WTC11 (cell line): ENCODE measurements at regions not wholly inside any gene's neighbourhood (a gene's known extent, or its start where the extent isn't known, plus 50 kb on each side); places are given as distances from the start of the nearest gene placed in this dataset.

Source experiments
- ESRRA ChIP-seq: sonication (generic); formaldehyde crosslinking; IDR thresholded peaks from 2 replicates; pipeline ENCODE4 v1.8.1; 2022; ENCODE audit warnings: mild to moderate bottlenecking, missing genetic modification reagents, borderline replicate concordance
- JUN ChIP-seq: sonication (generic); formaldehyde crosslinking; IDR thresholded peaks from 2 replicates; pipeline ENCODE4 v1.8.0; 2023; ENCODE audit warnings: mild to moderate bottlenecking, missing genetic modification reagents
- NFE2L1 ChIP-seq: sonication (generic); formaldehyde crosslinking; IDR thresholded peaks from 2 replicates; pipeline ENCODE4 v1.8.1; 2023; ENCODE audit warnings: missing genetic modification reagents
- SMAD4 ChIP-seq: sonication (generic); formaldehyde crosslinking; IDR thresholded peaks from 2 replicates; pipeline ENCODE4 v1.8.0; 2022; ENCODE audit warnings: mild to moderate bottlenecking, missing genetic modification reagents
- SP1 ChIP-seq: sonication (generic); formaldehyde crosslinking; conservative IDR thresholded peaks from 2 replicates; pipeline ENCODE4 v1.8.1; 2022; ENCODE audit warnings: missing genetic modification reagents
- TEAD4 ChIP-seq: sonication (generic); formaldehyde crosslinking; IDR thresholded peaks from 2 replicates; pipeline ENCODE4 v1.8.0; 2022; ENCODE audit warnings: mild to moderate bottlenecking, missing genetic modification reagents
- ZBTB21 ChIP-seq: sonication (generic); formaldehyde crosslinking; IDR thresholded peaks from 2 replicates; pipeline ENCODE4 v1.8.1; 2023; ENCODE audit warnings: mild to moderate bottlenecking, missing genetic modification reagents, borderline replicate concordance
- TF ChIP-seq, protein P1 (sequence below): fragments of 200-600 bp; IDR thresholded peaks from 2 replicates; pipeline ENCODE4 v1.8.0; 2022; ENCODE audit warnings: antibody characterized with exemption
- TF ChIP-seq, protein P2 (sequence below): sonication (generic); formaldehyde crosslinking; IDR thresholded peaks from 2 replicates; pipeline ENCODE4 v1.8.0; 2022; ENCODE audit warnings: mild to moderate bottlenecking, missing genetic modification reagents
- TF ChIP-seq, protein P3 (sequence below): sonication (generic); formaldehyde crosslinking; IDR thresholded peaks from 2 replicates; pipeline ENCODE4 v1.8.0; 2022; ENCODE audit warnings: mild to moderate bottlenecking, missing genetic modification reagents
- TF ChIP-seq, protein P4 (sequence below): sonication (generic); formaldehyde crosslinking; conservative IDR thresholded peaks from 2 replicates; pipeline ENCODE4 v1.8.1; 2023; ENCODE audit warnings: mild to moderate bottlenecking, low read depth, missing genetic modification reagents, moderate library complexity
- TF ChIP-seq, protein P5 (sequence below): sonication (generic); formaldehyde crosslinking; IDR thresholded peaks from 2 replicates; pipeline ENCODE4 v1.8.0; 2023; ENCODE audit warnings: mild to moderate bottlenecking, missing genetic modification reagents
- TF ChIP-seq, protein P6 (sequence below): sonication (generic); formaldehyde crosslinking; IDR thresholded peaks from 2 replicates; pipeline ENCODE4 v1.8.1; 2023; ENCODE audit warnings: mild to moderate bottlenecking, missing genetic modification reagents, moderate library complexity

DNA sequence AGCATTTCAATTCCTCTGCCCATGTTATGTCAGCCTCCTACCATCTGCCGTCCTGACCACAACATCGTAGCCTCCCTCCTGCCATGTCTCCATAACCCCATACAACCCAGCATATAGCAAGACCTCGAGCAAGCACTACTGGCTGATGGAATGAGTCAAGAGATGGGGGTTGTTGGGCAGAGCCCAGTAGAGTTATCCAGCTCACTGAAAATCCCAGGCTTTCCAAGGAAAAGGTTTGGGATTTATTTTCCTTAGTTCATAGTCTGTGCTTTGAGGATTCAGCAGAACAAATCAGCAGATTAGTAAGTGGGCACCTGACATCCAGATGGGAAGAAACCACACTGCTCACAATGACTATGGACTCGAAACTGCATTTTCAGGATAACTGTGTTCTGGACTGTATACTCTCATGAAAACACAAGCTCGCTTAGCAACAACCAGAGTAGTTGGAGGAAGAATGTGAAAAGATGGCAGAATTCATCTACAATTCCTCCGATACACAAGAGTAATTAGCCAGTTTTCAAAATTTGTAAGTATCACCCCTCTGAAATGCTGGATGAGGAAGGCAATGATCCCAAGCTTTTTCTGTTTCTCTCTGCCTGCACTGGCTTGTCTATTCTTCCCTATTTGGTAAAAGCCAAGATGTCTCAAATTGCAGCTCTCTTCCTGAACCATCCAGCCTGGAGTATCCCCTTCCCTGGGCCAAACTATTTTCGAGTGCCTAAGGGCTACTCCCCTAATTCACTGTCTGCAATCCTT lies 186.2 kb upstream of the TBL1X start:
- TF ChIP-seq, protein P1, sequence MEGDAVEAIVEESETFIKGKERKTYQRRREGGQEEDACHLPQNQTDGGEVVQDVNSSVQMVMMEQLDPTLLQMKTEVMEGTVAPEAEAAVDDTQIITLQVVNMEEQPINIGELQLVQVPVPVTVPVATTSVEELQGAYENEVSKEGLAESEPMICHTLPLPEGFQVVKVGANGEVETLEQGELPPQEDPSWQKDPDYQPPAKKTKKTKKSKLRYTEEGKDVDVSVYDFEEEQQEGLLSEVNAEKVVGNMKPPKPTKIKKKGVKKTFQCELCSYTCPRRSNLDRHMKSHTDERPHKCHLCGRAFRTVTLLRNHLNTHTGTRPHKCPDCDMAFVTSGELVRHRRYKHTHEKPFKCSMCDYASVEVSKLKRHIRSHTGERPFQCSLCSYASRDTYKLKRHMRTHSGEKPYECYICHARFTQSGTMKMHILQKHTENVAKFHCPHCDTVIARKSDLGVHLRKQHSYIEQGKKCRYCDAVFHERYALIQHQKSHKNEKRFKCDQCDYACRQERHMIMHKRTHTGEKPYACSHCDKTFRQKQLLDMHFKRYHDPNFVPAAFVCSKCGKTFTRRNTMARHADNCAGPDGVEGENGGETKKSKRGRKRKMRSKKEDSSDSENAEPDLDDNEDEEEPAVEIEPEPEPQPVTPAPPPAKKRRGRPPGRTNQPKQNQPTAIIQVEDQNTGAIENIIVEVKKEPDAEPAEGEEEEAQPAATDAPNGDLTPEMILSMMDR: no peak
- no peak for TF ChIP-seq NFE2L1 (CRISPR knock-in tag)
- TF ChIP-seq, protein P2, sequence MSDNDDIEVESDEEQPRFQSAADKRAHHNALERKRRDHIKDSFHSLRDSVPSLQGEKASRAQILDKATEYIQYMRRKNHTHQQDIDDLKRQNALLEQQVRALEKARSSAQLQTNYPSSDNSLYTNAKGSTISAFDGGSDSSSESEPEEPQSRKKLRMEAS: no peak
- no peak for TF ChIP-seq ZBTB21 (CRISPR knock-in tag)
- TF ChIP-seq, protein P3, sequence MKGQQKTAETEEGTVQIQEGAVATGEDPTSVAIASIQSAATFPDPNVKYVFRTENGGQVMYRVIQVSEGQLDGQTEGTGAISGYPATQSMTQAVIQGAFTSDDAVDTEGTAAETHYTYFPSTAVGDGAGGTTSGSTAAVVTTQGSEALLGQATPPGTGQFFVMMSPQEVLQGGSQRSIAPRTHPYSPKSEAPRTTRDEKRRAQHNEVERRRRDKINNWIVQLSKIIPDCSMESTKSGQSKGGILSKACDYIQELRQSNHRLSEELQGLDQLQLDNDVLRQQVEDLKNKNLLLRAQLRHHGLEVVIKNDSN (CRISPR knock-in tag): no peak
- no peak for TF ChIP-seq ESRRA
- TF ChIP-seq, protein P4, sequence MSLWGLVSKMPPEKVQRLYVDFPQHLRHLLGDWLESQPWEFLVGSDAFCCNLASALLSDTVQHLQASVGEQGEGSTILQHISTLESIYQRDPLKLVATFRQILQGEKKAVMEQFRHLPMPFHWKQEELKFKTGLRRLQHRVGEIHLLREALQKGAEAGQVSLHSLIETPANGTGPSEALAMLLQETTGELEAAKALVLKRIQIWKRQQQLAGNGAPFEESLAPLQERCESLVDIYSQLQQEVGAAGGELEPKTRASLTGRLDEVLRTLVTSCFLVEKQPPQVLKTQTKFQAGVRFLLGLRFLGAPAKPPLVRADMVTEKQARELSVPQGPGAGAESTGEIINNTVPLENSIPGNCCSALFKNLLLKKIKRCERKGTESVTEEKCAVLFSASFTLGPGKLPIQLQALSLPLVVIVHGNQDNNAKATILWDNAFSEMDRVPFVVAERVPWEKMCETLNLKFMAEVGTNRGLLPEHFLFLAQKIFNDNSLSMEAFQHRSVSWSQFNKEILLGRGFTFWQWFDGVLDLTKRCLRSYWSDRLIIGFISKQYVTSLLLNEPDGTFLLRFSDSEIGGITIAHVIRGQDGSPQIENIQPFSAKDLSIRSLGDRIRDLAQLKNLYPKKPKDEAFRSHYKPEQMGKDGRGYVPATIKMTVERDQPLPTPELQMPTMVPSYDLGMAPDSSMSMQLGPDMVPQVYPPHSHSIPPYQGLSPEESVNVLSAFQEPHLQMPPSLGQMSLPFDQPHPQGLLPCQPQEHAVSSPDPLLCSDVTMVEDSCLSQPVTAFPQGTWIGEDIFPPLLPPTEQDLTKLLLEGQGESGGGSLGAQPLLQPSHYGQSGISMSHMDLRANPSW (CRISPR knock-in tag): no peak
- TF ChIP-seq SMAD4 (CRISPR knock-in tag): no peak
- TF ChIP-seq, protein P5, sequence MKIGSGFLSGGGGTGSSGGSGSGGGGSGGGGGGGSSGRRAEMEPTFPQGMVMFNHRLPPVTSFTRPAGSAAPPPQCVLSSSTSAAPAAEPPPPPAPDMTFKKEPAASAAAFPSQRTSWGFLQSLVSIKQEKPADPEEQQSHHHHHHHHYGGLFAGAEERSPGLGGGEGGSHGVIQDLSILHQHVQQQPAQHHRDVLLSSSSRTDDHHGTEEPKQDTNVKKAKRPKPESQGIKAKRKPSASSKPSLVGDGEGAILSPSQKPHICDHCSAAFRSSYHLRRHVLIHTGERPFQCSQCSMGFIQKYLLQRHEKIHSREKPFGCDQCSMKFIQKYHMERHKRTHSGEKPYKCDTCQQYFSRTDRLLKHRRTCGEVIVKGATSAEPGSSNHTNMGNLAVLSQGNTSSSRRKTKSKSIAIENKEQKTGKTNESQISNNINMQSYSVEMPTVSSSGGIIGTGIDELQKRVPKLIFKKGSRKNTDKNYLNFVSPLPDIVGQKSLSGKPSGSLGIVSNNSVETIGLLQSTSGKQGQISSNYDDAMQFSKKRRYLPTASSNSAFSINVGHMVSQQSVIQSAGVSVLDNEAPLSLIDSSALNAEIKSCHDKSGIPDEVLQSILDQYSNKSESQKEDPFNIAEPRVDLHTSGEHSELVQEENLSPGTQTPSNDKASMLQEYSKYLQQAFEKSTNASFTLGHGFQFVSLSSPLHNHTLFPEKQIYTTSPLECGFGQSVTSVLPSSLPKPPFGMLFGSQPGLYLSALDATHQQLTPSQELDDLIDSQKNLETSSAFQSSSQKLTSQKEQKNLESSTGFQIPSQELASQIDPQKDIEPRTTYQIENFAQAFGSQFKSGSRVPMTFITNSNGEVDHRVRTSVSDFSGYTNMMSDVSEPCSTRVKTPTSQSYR (CRISPR knock-in tag): no peak
- TF ChIP-seq JUN (CRISPR knock-in tag): no peak
- no peak for TF ChIP-seq TEAD4 (CRISPR knock-in tag)
- TF ChIP-seq, protein P6, sequence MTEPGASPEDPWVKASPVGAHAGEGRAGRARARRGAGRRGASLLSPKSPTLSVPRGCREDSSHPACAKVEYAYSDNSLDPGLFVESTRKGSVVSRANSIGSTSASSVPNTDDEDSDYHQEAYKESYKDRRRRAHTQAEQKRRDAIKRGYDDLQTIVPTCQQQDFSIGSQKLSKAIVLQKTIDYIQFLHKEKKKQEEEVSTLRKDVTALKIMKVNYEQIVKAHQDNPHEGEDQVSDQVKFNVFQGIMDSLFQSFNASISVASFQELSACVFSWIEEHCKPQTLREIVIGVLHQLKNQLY (CRISPR knock-in tag): no peak
- TF ChIP-seq SP1 (CRISPR knock-in tag): no peak
